ENCODE measurements at regions not wholly inside any gene's neighbourhood (a gene's known extent, or its start where the extent isn't known, plus 50 kb on each side); places are given as distances from the start of the nearest gene placed in this dataset.

- TF ChIP-seq POLR2A (IDR thresholded peaks at IDR 0.05): no peak
- no peak for TF ChIP-seq EP300 (IDR thresholded peaks at IDR 0.05)
- TF ChIP-seq CTCF (IDR thresholded peaks at IDR 0.05): no peak
- no peak for TF ChIP-seq POLR2AphosphoS5 (IDR thresholded peaks at IDR 0.05)
- H3K4me1 ChIP-seq: no peaks in the 10 kb centered on the region
- ATAC-seq (ENCODE audit: low FRiP score in 2 of 2) (no peak), DNase-seq (no peak)
- no peak overlapping the region for H3K27ac ChIP-seq
- no peaks in the 10 kb centered on the region for H3K36me3 ChIP-seq
- H3K4me3 ChIP-seq: no peak overlapping the region
- 81 to 82% methylated on average over 2 of the region's 2 CpGs for WGBS, 2 donors
- no peaks in the 10 kb centered on the region for H3K9me3 ChIP-seq
- no peaks in the 10 kb centered on the region for H3K27me3 ChIP-seq
Measured at GRCh38 chr5:15168358-15168757, 296.8 kb upstream of the ANKH start.

GRCh38 chr5:15160091-15160490, 288.5 kb upstream of the ANKH start:
- TF ChIP-seq POLR2A (IDR thresholded peaks at IDR 0.05): no peak
- TF ChIP-seq POLR2AphosphoS5 (IDR thresholded peaks at IDR 0.05): no peak
- no peak for TF ChIP-seq CTCF (IDR thresholded peaks at IDR 0.05)
- no peak for TF ChIP-seq EP300 (IDR thresholded peaks at IDR 0.05)
- DNase-seq (no peak), ATAC-seq (ENCODE audit: low FRiP score in 2 of 2) (no peak)
- H3K27me3 ChIP-seq: no peaks in the 10 kb centered on the region
- H3K4me1 ChIP-seq: no peaks in the 10 kb centered on the region
- H3K27ac ChIP-seq: no peak overlapping the region
- H3K4me3 ChIP-seq: no peak overlapping the region
- no peaks in the 10 kb centered on the region for H3K36me3 ChIP-seq
- H3K9me3 ChIP-seq: no peaks in the 10 kb centered on the region
- 79 to 84% methylated on average over 2 of the region's 2 CpGs for WGBS, 2 donors

GRCh38 chr5:15159606-15160005, 288.0 kb upstream of the ANKH start:
- DNase-seq: no peak
- no peaks in the 10 kb centered on the region for H3K4me1 ChIP-seq
- no peaks in the 10 kb centered on the region for H3K27me3 ChIP-seq
- no peaks in the 10 kb centered on the region for H3K9me3 ChIP-seq
- no peak overlapping the region for H3K27ac ChIP-seq
- ATAC-seq (ENCODE audit: low FRiP score in 2 of 2): no peak
- no peaks in the 10 kb centered on the region for H3K36me3 ChIP-seq
- no peak overlapping the region for H3K4me3 ChIP-seq
- TF ChIP-seq POLR2AphosphoS5 (IDR thresholded peaks at IDR 0.05) (no peak), CTCF (IDR thresholded peaks at IDR 0.05) (no peak), EP300 (IDR thresholded peaks at IDR 0.05) (no peak), POLR2A (IDR thresholded peaks at IDR 0.05) (no peak)
- 74 to 87% methylated on average over 3 of the region's 3 CpGs for WGBS, 2 donors

GRCh38 chr5:15142458-15142857, 270.9 kb upstream of the ANKH start:
- WGBS, 2 donors: 78% methylated on average over 5 of the region's 5 CpGs
- ATAC-seq (ENCODE audit: low FRiP score in 2 of 2) (no peak), DNase-seq (no peak)
- H3K27ac ChIP-seq: no peak overlapping the region
- H3K4me1 ChIP-seq: no peaks in the 10 kb centered on the region
- no peak for TF ChIP-seq POLR2AphosphoS5 (IDR thresholded peaks at IDR 0.05)
- TF ChIP-seq EP300 (IDR thresholded peaks at IDR 0.05): no peak
- no peak for TF ChIP-seq POLR2A (IDR thresholded peaks at IDR 0.05)
- TF ChIP-seq CTCF (IDR thresholded peaks at IDR 0.05): no peak
- no peaks in the 10 kb centered on the region for H3K36me3 ChIP-seq
- H3K27me3 ChIP-seq: no peaks in the 10 kb centered on the region
- H3K4me3 ChIP-seq: no peak overlapping the region
- H3K9me3 ChIP-seq: no peaks in the 10 kb centered on the region

- no peak overlapping the region for H3K4me3 ChIP-seq
- no peaks in the 10 kb centered on the region for H3K9me3 ChIP-seq
- WGBS, 2 donors: 86 to 87% methylated on average over 3 of the region's 3 CpGs
- H3K4me1 ChIP-seq: no peaks in the 10 kb centered on the region
- no peaks in the 10 kb centered on the region for H3K36me3 ChIP-seq
- H3K27ac ChIP-seq: no peak overlapping the region
- TF ChIP-seq EP300 (IDR thresholded peaks at IDR 0.05): no peak
- TF ChIP-seq POLR2AphosphoS5 (IDR thresholded peaks at IDR 0.05): no peak
- TF ChIP-seq POLR2A (IDR thresholded peaks at IDR 0.05): no peak
- no peak for TF ChIP-seq CTCF (IDR thresholded peaks at IDR 0.05)
- ATAC-seq (ENCODE audit: low FRiP score in 2 of 2) (no peak), DNase-seq (no peak)
- no peaks in the 10 kb centered on the region for H3K27me3 ChIP-seq
Measured at GRCh38 chr5:15137414-15137813, 265.8 kb upstream of the ANKH start.

Data from upper lobe of left lung (tissue), 6 donors.